Mucosa of rectum (tissue), 2 donors: ENCODE measurements at regions not wholly inside any gene's neighbourhood (a gene's known extent, or its start where the extent isn't known, plus 50 kb on each side); places are given as distances from the start of the nearest gene placed in this dataset.

Experiments used
- H3K27ac ChIP-seq, 2 donors: one replicate each; pipeline ENCODE4 v1.7.0; 2013; ENCODE audit warnings: inconsistent platforms in 2 of 2, low read depth in 2 of 2, low read length in 2 of 2
- H3K27me3 ChIP-seq, 2 donors: one replicate each; pipeline ENCODE4 v1.7.0; 2013; ENCODE audit warnings: low read length in 2 of 2; ENCODE audit not compliant: control insufficient read depth in 2 of 2, insufficient read depth in 2 of 2
- H3K36me3 ChIP-seq, 2 donors: one replicate each; pipeline ENCODE4 v1.7.0; 2013; ENCODE audit warnings: low read length in 2 of 2; ENCODE audit not compliant: control insufficient read depth in 2 of 2, insufficient read depth in 2 of 2
- H3K4me1 ChIP-seq, 2 donors: one replicate each; pipeline ENCODE4 v1.7.0; 2013; ENCODE audit warnings: low read length in 2 of 2, mild to moderate bottlenecking in 1 of 2; ENCODE audit not compliant: control insufficient read depth in 2 of 2, insufficient read depth in 2 of 2
- H3K4me3 ChIP-seq, 2 donors: one replicate each; pipeline ENCODE4 v1.7.0; 2013; ENCODE audit warnings: low read length in 2 of 2
- H3K9ac ChIP-seq, 2 donors: one replicate each; pipeline ENCODE4 v1.7.0; 2013; ENCODE audit warnings: low read length in 2 of 2, low read depth in 1 of 2, mild to moderate bottlenecking in 1 of 2
- H3K9me3 ChIP-seq, 2 donors: one replicate each; pipeline ENCODE4 v1.7.0; 2013; ENCODE audit warnings: low read length in 2 of 2; ENCODE audit not compliant: control insufficient read depth in 2 of 2
- donor health status: healthy.
- donor health status: Normal muscosa, but diverticular disease.

GRCh38 chr12:111091051-111091450 lies 170.7 kb upstream of the MYL2 start:
- Histone ChIP-seq H3K9me3 (no peaks in the 10 kb centered on the region), H3K4me3 (no peak overlapping the region), H3K36me3 (no peaks in the 10 kb centered on the region), H3K27ac (no peak overlapping the region), H3K27me3 (no peaks in the 10 kb centered on the region), H3K4me1 (no peaks in the 10 kb centered on the region), H3K9ac (no peak overlapping the region)

- Histone ChIP-seq H3K36me3 (no peaks in the 10 kb centered on the region), H3K9me3 (no peaks in the 10 kb centered on the region), H3K9ac (no peak overlapping the region), H3K4me3 (no peak overlapping the region), H3K4me1 (no peaks in the 10 kb centered on the region), H3K27me3 (no peaks in the 10 kb centered on the region), H3K27ac (no peak overlapping the region)
Observed at GRCh38 chr12:111089616-111090015, 169.2 kb upstream of the MYL2 start.

GRCh38 chr12:111088409-111088808 lies 168.0 kb upstream of the MYL2 start:
- H3K27me3 ChIP-seq: peaks cover 0 to 3% of the 10 kb centered on the region in 2 donors
- H3K9ac ChIP-seq: no peak overlapping the region
- H3K4me1 ChIP-seq: no peaks in the 10 kb centered on the region

GRCh38 chr12:111086947-111087700 lies 166.7 kb upstream of the MYL2 start:
- Histone ChIP-seq H3K4me3 (no peak overlapping the region), H3K27me3 (peaks cover 5 to 6% of the 10 kb centered on the region in 2 donors), H3K9ac (no peak overlapping the region), H3K4me1 (no peaks in the 10 kb centered on the region), H3K27ac (no peak overlapping the region), H3K9me3 (no peaks in the 10 kb centered on the region), H3K36me3 (no peaks in the 10 kb centered on the region)

More at GRCh38 chr12:111088409-111088808, 168.0 kb upstream of the MYL2 start:
- no peak overlapping the region for H3K27ac ChIP-seq
- no peaks in the 10 kb centered on the region for H3K36me3 ChIP-seq
- H3K9me3 ChIP-seq: no peaks in the 10 kb centered on the region
- no peak overlapping the region for H3K4me3 ChIP-seq

- H3K9ac ChIP-seq: no peak overlapping the region
- no peaks in the 10 kb centered on the region for H3K9me3 ChIP-seq
- H3K27me3 ChIP-seq: peaks cover 9 to 11% of the 10 kb centered on the region in 2 donors
Observed at GRCh38 chr12:111085096-111085495, 164.7 kb upstream of the MYL2 start.

GRCh38 chr12:111084605-111085004 lies 164.2 kb upstream of the MYL2 start:
- H3K9ac ChIP-seq: no peak overlapping the region
- H3K9me3 ChIP-seq: no peaks in the 10 kb centered on the region
- H3K36me3 ChIP-seq: no peaks in the 10 kb centered on the region
- H3K27ac ChIP-seq: no peak overlapping the region
- no peaks in the 10 kb centered on the region for H3K4me1 ChIP-seq
- peaks cover 9 to 12% of the 10 kb centered on the region in 2 donors for H3K27me3 ChIP-seq
- H3K4me3 ChIP-seq: no peak overlapping the region

More at GRCh38 chr12:111085096-111085495, 164.7 kb upstream of the MYL2 start:
- Histone ChIP-seq H3K4me1 (no peaks in the 10 kb centered on the region), H3K36me3 (no peaks in the 10 kb centered on the region), H3K27ac (no peak overlapping the region), H3K4me3 (no peak overlapping the region)

- Histone ChIP-seq H3K36me3 (no peaks in the 10 kb centered on the region), H3K4me1 (no peaks in the 10 kb centered on the region), H3K27ac (no peak overlapping the region), H3K27me3 (peaks cover 9 to 16% of the 10 kb centered on the region in 2 donors), H3K4me3 (no peak overlapping the region), H3K9ac (no peak overlapping the region), H3K9me3 (no peaks in the 10 kb centered on the region)
Observed at GRCh38 chr12:111084158-111084557, 163.8 kb upstream of the MYL2 start.

- Histone ChIP-seq H3K4me3 (no peak overlapping the region), H3K27ac (no peak overlapping the region), H3K27me3 (peaks cover 9 to 21% of the 10 kb centered on the region in 2 donors), H3K9ac (no peak overlapping the region), H3K4me1 (no peaks in the 10 kb centered on the region), H3K9me3 (no peaks in the 10 kb centered on the region), H3K36me3 (no peaks in the 10 kb centered on the region)
Observed at GRCh38 chr12:111081600-111081999, 161.2 kb upstream of the MYL2 start.

- Histone ChIP-seq H3K9me3 (no peaks in the 10 kb centered on the region), H3K27me3 (peaks cover 9 to 20% of the 10 kb centered on the region in 2 donors), H3K4me3 (no peak overlapping the region), H3K9ac (no peak overlapping the region), H3K27ac (no peak overlapping the region), H3K36me3 (no peaks in the 10 kb centered on the region), H3K4me1 (no peaks in the 10 kb centered on the region)
Observed at GRCh38 chr12:111078731-111079130, 158.4 kb upstream of the MYL2 start.

- H3K9me3 ChIP-seq: no peaks in the 10 kb centered on the region
- H3K9ac ChIP-seq: no peak overlapping the region
- H3K36me3 ChIP-seq: no peaks in the 10 kb centered on the region
- H3K4me1 ChIP-seq: no peaks in the 10 kb centered on the region
- H3K27me3 ChIP-seq: peaks cover 2 to 15% of the 10 kb centered on the region in 2 donors
- H3K27ac ChIP-seq: no peak overlapping the region
- no peak overlapping the region for H3K4me3 ChIP-seq
Observed at GRCh38 chr12:111076611-111077451, 156.5 kb upstream of the MYL2 start.
